HL-60 (cell line): ENCODE measurements at regions not wholly inside any gene's neighbourhood (a gene's known extent, or its start where the extent isn't known, plus 50 kb on each side); places are given as distances from the start of the nearest gene placed in this dataset.

ENCODE experiments used
- DNase-seq, 2 experiments: peaks; one replicate each; pipeline ENCODE4 v3.0.0-alpha.2; 2010 to 2020; ENCODE audit warnings: low read depth in 1 of 2, low spot score in 1 of 2
- H3K27ac ChIP-seq: fragments of 250-450 bp; sonication (Bioruptor Pico); replicated peaks from 2 replicates; pipeline ENCODE4 v1.5.1; 2020; ENCODE audit warnings: mild to moderate bottlenecking, moderate library complexity
- H3K27me3 ChIP-seq: fragments of 250-450 bp; sonication (Bioruptor Pico); 2 replicates; pipeline ENCODE4 v1.5.1; 2021; ENCODE audit warnings: mild to moderate bottlenecking, moderate library complexity; ENCODE audit not compliant: insufficient read depth, poor library complexity, severe bottlenecking
- H3K4me3 ChIP-seq: replicated peaks from 2 replicates; pipeline ENCODE4 v1.5.1; 2011; ENCODE audit warnings: mild to moderate bottlenecking, control low read depth, low read length; ENCODE audit not compliant: insufficient read depth
- GABPA ChIP-seq: IDR thresholded peaks from 2 replicates; pipeline ENCODE4 v1.6.1; 2012; ENCODE audit warnings: low read depth
- POLR2AphosphoS5 ChIP-seq: IDR thresholded peaks from 2 replicates; pipeline ENCODE4 v1.6.1; 2012; ENCODE audit warnings: low read depth
- SPI1 ChIP-seq: IDR thresholded peaks from 2 replicates; pipeline ENCODE4 v1.6.1; 2012; ENCODE audit warnings: low read depth, mild to moderate bottlenecking, borderline replicate concordance
- TF ChIP-seq, protein P1 (sequence below): IDR thresholded peaks from 2 replicates; pipeline ENCODE4 v1.6.1; 2012; ENCODE audit warnings: low read depth; ENCODE audit not compliant: insufficient replicate concordance
- TF ChIP-seq, protein P2 (sequence below): IDR thresholded peaks from one replicate; pipeline ENCODE4 v1.5.1; 2011; ENCODE audit warnings: low read length, control low read depth, inconsistent platforms; ENCODE audit not compliant: insufficient read depth

DNA sequence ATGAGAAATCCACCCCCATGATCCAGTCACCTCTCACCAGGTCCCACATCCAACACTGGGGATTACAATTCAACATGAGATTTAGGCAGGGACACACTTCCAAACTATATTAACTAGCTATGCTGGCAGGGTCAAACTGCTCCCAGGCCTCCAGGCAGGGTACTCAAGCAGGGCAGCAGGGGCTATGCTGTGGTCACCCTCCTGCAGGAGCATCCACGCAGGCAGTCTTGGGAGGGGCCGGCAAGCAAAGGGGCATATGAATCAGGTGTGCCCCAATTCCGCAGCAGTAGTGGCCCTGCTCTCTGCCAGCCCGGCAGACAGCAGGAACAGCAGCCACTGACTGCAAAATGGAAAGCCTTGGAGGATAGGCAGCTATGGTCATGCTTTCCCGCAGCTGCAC is 74.6 kb upstream of the PRDX4 start:
- Histone ChIP-seq H3K4me3 (no peak overlapping the region), H3K27me3 (no peaks in the 10 kb centered on the region), H3K27ac (no peak overlapping the region)
- no peak for DNase-seq
- TF ChIP-seq GABPA (no peak), SPI1 (no peak), POLR2AphosphoS5 (no peak)
- TF ChIP-seq, protein P1, sequence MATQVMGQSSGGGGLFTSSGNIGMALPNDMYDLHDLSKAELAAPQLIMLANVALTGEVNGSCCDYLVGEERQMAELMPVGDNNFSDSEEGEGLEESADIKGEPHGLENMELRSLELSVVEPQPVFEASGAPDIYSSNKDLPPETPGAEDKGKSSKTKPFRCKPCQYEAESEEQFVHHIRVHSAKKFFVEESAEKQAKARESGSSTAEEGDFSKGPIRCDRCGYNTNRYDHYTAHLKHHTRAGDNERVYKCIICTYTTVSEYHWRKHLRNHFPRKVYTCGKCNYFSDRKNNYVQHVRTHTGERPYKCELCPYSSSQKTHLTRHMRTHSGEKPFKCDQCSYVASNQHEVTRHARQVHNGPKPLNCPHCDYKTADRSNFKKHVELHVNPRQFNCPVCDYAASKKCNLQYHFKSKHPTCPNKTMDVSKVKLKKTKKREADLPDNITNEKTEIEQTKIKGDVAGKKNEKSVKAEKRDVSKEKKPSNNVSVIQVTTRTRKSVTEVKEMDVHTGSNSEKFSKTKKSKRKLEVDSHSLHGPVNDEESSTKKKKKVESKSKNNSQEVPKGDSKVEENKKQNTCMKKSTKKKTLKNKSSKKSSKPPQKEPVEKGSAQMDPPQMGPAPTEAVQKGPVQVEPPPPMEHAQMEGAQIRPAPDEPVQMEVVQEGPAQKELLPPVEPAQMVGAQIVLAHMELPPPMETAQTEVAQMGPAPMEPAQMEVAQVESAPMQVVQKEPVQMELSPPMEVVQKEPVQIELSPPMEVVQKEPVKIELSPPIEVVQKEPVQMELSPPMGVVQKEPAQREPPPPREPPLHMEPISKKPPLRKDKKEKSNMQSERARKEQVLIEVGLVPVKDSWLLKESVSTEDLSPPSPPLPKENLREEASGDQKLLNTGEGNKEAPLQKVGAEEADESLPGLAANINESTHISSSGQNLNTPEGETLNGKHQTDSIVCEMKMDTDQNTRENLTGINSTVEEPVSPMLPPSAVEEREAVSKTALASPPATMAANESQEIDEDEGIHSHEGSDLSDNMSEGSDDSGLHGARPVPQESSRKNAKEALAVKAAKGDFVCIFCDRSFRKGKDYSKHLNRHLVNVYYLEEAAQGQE = no peak
- TF ChIP-seq, protein P2, sequence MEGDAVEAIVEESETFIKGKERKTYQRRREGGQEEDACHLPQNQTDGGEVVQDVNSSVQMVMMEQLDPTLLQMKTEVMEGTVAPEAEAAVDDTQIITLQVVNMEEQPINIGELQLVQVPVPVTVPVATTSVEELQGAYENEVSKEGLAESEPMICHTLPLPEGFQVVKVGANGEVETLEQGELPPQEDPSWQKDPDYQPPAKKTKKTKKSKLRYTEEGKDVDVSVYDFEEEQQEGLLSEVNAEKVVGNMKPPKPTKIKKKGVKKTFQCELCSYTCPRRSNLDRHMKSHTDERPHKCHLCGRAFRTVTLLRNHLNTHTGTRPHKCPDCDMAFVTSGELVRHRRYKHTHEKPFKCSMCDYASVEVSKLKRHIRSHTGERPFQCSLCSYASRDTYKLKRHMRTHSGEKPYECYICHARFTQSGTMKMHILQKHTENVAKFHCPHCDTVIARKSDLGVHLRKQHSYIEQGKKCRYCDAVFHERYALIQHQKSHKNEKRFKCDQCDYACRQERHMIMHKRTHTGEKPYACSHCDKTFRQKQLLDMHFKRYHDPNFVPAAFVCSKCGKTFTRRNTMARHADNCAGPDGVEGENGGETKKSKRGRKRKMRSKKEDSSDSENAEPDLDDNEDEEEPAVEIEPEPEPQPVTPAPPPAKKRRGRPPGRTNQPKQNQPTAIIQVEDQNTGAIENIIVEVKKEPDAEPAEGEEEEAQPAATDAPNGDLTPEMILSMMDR = no peak

DNA sequence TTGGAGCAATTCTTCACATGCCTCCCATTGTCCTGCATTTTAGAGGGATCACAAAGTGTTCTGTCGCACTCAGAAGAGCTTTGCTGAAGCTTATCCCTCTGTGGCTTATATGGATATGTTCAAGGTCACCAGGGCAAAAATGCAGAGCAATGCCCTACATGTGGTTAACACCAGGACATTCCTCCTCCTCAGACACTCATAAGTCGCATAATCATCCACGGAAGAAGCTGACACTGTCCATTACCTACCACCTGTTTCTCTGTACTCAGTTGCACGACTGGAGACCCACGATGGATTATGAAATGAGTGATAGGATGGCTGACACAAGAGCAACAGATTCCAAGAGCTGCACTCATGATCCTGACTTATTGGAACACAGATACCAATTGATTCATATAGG is 68.7 kb upstream of the PRDX4 start:
- H3K27ac ChIP-seq = no peak overlapping the region
- no peak for DNase-seq
- no peaks in the 10 kb centered on the region for H3K27me3 ChIP-seq
- H3K4me3 ChIP-seq = no peak overlapping the region
- TF ChIP-seq, protein P2 = no peak
- TF ChIP-seq, protein P1 = no peak
- TF ChIP-seq POLR2AphosphoS5 (no peak), GABPA (no peak), SPI1 (no peak)

DNA sequence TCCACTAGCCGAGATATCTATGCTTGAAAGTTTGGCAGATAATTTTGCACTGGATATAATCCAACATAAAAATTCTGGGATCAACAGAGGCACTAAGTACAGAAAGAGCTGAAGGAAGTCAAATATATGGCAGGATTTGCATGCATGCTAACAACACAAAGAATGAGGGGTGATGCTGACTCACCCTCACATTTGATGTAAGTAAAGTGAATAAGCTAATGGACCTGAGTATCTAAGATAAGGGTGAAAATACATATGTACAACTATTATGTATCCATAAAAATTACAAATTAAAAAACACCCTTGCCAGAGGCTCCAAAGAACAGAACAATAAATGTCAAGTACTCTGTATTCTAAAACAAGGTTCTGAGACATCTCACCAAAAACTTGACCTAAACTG is 63.8 kb upstream of the PRDX4 start:
- no peak overlapping the region for H3K4me3 ChIP-seq
- H3K27ac ChIP-seq = no peak overlapping the region
- no peak for TF ChIP-seq POLR2AphosphoS5
- no peak for TF ChIP-seq GABPA
- TF ChIP-seq SPI1 = no peak
- TF ChIP-seq, protein P2 = no peak
- TF ChIP-seq, protein P1 = no peak
- peaks cover 3% of the 10 kb centered on the region for H3K27me3 ChIP-seq
- DNase-seq = no peak
